ENCODE measurements at regions not wholly inside any gene's neighbourhood (a gene's known extent, or its start where the extent isn't known, plus 50 kb on each side); places are given as distances from the start of the nearest gene placed in this dataset.

DNA sequence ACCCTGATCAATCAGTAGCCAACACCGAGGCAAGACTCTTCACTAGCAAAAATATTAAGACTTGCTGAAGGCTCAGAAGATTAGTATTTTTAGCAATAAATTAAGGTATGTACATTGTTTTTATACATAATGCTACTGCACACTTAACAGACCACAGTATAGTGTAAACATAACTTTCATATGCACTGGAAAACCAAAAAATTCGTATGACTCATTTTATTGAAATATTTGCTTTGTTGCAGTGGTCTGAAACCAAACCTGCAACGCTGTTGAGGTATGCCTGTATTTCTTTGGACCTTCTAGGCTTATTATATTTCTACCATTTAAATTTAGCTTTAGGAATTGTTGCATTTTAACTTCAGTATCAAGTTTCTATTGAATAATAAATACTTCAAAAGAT lies 65.8 kb upstream of the BCL9 start:
- TF ChIP-seq, protein P1, sequence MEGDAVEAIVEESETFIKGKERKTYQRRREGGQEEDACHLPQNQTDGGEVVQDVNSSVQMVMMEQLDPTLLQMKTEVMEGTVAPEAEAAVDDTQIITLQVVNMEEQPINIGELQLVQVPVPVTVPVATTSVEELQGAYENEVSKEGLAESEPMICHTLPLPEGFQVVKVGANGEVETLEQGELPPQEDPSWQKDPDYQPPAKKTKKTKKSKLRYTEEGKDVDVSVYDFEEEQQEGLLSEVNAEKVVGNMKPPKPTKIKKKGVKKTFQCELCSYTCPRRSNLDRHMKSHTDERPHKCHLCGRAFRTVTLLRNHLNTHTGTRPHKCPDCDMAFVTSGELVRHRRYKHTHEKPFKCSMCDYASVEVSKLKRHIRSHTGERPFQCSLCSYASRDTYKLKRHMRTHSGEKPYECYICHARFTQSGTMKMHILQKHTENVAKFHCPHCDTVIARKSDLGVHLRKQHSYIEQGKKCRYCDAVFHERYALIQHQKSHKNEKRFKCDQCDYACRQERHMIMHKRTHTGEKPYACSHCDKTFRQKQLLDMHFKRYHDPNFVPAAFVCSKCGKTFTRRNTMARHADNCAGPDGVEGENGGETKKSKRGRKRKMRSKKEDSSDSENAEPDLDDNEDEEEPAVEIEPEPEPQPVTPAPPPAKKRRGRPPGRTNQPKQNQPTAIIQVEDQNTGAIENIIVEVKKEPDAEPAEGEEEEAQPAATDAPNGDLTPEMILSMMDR (IDR thresholded peaks at IDR 0.05): no peak
- TF ChIP-seq POLR2A (IDR thresholded peaks at IDR 0.05) (no peak), POLR2AphosphoS5 (IDR thresholded peaks at IDR 0.05) (no peak)

Data from upper lobe of left lung (tissue), 4 donors.